A172 (cell line): ENCODE measurements at regions not wholly inside any gene's neighbourhood (a gene's known extent, or its start where the extent isn't known, plus 50 kb on each side); places are given as distances from the start of the nearest gene placed in this dataset.

Source experiments
- DNase-seq: peaks from one replicate; pipeline ENCODE4 v3.0.0-alpha.2; 2015; ENCODE audit warnings: low spot score

DNA sequence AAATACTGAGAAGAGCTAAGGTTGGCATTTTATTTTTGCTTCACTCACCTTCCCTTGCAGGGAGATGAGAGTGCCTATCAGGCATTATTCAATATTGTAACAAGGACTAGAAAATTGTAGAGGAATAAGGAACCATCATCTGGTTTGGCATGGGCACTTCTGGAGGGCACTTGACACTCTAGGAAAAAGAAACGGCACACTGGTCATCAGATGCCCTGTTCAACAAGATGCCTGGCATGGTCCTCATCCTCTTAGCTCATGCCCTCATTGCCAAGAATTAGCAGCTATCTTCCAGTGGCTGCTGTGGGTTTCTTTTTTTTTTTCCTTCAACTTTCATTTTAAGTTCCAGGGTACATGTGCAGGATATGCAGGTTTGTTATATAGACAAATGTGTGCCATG is 95.1 kb upstream of the ESRRG start:
- DNase-seq: no peak

DNA sequence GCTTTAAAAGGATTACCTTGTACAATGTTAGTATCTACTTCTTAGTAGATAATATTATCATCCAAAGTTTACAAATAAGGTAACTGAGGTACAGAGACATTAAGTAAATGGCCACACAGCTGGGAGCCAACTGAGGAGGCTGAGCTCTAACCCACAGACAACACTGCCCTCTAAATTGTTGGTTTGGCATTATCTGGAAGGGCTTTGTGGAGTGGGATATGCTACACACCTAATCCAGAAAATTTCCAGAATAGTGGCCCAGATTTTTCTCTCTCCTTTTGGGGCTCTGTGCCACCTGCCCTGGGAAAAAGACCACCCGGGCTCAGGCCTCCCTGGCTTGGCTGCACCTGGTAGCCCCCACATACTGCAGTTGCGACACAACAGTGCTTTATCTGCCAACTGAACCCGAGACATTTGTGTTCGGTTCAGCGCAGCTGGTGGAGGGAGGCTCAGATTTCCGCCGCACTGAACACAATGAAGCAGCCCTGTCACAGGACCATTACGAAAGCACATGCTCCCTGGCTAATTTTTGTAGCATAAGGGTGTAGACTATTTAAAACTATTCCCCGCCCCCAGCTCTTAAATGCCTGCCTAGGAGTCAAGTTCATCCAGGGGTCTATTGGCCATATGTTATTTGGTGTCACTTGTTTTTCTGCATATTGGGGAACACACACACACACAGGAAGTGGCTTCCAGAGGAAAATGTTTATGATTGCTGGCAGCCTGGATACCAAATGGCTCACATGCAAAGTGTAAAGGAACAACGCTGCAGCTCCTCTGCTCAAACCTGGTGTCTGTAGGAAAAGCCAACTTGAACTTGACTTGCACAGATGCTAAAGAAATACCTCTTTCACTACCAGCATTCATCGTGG is 92.3 kb upstream of the ESRRG start:
- no peak for DNase-seq

DNA sequence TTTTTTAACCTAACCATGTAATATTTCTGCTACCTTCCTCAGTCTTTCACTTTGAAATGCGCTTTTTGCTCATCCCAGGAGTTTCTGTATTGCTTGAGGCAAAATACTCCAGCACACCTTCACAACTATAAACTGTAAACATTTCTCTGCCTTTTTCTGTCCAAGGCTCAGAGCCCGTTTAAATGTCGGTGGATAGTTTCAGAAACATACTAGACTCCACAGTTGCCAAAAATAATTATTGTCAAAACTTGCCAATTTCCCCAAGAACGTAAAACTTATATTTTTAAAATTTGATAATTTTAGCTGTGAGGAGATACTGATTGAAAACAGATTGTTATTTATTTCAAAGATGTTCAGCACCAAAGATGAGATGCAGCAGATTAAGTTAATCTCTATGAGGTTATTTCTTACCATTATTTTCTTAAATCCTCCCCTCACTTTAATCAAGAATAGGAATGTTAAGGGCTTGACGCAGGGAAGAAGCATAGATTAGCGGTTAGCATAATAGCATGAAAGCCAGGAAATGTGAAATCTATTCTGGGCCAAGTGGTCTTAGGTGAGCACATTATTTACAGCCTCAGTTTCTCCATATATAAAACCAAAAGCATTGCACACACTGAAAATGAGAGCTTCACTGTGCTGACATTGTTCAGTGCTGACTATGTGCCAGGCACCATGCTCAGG is 91.5 kb upstream of the ESRRG start:
- no peak for DNase-seq

DNA sequence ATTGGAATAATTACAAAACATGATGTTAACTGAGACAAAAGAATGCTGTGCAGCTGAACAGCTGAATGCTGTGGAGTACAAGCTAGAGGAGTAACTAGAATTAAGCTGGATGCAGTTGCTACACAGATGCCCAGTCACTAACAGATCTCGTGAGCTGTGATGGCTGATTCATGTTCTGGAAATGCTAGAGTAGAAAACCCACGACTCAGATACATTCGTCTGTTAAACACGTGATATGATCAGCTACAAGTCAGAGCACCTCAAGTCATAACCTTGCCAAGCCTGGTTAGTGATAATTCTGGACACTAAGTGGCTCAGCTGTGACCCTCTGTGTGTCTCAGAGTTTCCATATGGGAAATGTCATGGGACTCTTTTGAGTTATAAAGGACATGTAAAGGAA is 89.7 kb upstream of the ESRRG start:
- DNase-seq: peak; percentile 36

DNA sequence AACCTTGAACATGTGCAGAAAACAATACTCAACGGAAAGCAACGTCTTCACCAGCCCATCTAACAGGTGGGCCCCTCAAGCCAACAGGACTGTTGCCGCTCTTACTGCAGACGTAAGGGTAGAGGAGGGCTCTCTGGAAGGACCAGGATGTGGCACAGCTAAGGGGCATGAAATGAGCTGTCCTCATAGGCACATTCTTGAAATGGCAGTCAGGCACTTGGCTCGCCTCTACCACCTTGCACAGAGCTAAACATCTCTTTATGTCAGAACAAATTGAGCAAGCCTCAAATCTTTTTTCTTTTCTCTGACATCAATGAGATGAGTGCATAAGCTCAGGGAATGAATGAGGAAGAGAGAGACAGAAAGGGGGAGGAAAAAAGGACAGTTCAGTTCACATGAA is 86.4 kb upstream of the ESRRG start:
- no peak for DNase-seq

DNA sequence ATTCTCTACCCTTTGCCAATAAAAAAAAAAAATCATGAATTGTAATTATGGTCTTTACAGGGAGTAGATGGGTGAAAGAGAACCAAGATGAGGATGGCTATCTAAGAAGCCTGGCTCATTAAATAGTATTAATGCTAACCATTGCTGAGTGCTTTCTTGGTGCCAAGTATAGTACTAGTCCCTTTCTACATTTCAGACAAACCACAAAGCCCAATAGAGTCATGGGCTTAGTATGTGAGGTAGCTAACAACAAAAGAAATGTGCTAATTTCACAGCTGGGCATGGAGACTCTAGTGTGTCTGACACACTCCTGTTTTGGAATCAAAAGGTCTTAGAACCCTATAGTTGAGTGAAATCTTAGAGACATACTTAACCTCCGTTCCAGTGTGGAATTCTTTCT is 84.5 kb upstream of the ESRRG start:
- no peak for DNase-seq

DNA sequence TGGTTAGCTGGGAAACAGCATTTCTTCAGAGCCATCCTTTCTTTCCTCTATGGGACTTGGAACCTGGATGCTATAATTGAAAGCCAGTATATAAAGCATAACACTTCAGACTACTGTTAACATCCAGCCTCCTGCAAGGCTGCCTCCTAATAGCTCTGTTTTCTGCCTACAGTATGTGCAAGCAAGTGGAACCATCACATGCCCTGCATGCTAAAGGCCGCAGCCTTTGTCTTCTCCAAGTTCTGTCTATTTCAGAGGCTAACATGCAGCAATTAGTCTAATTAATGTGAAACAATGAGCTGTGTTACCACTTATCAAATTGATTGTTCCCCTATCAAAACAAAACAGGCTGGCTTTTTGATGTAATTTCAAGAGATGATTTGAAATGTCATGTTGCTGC is 82.7 kb upstream of the ESRRG start:
- no peak for DNase-seq

DNA sequence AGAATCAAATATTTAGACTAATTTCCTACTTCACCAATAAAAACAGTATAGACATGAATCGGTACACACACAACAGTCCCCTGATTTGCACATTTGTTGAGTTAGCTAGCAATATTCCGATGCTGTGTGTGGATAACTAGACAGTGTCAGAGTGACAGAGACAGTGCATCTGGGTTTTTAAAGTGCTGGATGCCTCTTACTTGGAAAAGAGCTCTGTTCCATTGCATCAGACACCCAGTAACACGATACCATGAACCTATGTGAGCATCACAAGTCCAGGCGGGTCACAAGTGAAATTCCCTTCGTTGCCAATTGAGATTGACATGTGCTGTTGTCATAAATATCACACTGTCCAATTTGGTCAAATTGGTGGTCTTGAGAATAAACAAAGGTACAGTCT is 82.0 kb upstream of the ESRRG start:
- DNase-seq: no peak

DNA sequence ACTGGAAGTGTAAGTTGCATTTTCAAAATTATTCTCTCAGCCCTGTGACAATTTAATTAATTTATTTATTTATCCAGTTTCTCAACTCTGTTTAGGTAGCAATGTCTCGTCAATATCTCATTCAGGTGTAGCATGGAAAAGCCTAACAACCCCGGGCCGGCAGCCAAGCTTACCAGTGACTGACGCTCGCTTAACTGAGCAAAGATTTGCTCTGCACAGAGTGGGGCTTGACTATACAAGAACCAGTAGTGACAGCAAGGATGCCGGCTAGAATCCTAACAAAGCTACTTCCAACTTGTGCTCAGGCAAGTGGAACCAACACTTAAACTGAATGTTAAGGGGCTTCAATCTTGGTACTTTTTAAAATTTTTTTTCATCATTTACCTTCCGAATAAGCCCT is 80.9 kb upstream of the ESRRG start:
- DNase-seq: no peak

DNA sequence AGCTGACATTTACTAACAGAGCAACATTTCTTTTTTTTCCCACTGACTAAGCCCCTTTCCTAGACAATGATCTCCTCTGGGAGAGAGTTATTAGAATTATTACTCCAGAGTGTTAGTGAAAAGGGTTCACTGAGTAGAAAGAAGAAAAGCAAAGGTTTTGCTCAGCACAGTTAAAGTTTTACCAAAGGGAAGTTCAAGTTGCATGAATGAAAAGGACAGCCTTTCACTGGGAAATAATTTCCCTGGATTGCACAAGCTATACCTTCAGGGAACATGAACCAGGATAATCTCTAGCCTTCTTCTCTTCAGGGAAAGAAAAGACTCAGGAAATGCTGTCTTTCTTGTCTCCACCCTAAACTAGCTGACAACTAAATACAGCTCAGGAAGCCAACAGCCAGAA is 71.4 kb upstream of the ESRRG start:
- no peak for DNase-seq

DNA sequence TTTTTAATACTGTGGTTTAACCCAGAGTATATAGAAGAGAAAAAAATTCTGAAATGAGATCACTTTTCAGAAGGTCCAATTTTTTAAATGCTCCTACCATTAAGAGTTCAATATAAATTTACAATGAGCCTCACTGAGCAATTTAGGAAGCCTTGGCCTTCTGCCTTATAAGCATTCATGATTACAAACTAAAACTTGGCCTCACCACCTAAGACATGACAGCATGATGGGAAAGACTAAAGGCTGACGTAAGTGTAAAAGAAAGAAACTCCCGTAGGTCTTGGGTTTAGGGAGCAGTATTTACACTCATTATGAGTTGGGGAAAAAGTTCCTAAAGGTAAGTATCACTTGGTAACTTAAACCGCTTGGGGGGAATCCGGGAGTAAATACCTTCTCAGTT is 70.7 kb upstream of the ESRRG start:
- no peak for DNase-seq

DNA sequence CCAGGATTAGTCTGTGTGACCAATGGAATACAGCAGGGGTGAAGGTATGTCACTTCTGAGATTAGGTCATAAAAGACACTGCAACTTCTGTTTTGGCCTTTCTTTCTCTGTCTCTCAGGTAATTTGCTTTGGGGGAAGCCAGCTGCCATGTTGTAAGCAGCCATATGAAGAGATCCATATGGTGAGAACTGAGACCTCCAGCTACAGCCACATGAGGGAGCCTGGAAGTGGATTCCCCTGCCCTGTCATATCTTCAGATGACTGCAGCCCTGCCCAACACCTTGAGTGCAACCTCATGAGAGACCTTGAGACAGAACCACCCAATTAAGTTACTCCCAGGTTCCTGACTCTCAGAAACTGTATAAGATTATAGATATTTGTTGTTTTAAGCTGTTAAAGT is 70.1 kb upstream of the ESRRG start:
- no peak for DNase-seq

DNA sequence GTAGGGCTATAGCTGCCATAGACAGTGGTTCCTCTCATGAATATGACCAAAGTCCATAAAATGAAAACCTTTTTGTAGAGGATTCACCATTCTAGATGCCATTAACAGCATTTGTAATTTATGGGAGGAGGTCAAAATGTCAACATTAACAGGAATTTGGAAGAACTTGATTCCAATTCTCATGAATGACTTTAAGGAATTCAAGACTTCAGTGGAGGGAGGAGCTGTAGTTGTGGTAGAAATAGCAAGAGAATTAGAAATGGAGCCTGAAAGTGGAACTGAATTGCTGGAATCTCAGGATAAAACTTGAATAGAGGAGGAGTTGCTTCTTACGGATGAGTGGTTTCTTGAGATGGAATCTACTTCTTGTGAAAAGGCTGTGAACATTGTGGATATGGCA is 65.4 kb upstream of the ESRRG start:
- no peak for DNase-seq

DNA sequence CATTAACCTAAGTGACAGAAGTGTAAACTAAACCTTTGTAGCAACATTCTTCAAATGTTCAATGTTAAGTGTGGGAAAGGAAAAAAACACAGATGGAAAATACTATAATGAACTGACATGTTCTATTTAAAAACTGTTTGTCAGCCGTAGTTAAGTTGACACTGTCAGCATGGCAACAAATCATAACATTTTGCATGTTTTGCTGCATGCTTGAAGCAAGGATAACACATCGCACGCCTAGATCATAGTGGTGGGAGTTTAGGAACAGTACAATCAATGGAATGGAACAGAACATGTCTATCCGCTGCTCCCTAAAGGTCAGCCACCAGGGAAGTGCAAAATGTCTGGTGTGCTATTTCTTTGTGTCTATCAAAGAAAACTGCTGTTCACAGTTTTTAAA is 62.5 kb upstream of the ESRRG start:
- no peak for DNase-seq

DNA sequence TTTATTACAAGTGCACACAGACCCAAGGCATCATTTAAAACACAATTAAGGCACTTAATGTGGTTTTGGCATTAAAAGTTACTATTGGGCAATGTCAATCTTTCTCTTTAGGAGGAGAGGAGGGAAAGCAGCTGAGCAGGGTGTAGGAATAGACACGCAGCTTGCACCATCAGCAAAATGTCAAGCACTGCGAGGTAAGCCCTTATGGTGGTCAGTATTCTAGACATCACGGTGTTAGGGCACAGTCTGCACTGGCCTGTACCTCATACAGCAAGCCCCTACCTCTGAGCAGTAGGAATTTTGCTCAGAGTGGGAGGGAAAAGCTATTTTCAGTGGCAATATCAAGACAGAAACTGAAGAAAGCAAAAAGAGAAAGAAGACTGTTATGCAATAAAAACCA is 62.0 kb upstream of the ESRRG start:
- no peak for DNase-seq

DNA sequence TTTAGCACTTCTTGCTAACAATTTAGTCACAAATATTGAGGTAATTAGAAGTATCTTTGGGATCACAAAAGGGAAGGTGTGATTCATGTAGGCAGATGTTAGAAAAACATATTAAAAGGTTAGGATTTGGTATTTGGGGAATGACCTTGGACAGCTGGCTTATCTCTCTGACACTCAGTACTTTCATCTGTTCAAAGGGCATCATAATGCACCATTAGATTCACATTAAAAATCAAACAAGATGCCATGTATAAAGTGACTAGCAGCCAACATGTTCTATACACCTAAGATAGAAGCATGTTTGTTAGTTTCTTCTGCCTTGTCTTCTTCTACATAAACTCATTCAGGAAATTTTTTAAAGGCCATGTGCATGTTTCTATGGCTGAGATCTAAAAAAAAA is 56.5 kb upstream of the ESRRG start:
- no peak for DNase-seq

DNA sequence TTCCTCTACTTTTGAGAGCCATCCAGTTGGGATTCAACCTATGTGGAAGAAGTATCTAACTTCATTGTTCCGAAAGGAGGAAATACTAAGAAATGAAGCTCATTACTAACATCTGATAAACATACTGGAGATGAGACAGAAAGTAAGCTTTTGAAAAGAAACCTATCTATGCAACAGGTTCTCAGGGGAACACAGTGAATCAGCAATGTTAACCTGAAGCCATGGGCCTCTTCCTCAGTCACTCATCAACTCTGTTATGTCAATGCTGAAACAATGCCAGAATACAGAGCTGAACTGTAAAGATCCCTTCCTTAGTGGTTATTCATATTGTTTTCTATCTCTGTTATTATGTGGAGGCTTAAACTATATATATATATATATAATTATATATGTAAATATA is 55.5 kb upstream of the ESRRG start:
- no peak for DNase-seq

DNA sequence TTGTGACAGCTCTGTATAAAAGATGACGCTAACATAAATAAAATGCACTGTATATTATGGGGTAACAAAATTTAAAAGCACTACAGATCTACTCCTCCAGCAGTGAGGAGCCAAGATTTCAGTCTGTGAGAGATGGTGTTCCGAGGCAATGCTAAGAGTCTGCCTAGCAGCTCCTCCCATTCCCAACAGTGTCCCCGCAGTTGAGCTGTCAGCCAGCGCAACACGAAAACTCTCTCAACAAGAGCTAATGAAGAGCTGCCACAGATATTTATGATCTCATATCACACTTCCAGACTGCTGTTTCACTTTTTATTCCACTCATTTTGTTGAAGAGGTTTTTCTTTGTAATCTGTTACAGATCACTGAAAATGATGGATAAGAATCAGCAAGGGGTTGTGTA is 53.9 kb upstream of the ESRRG start:
- no peak for DNase-seq
